ENCODE measurements at regions not wholly inside any gene's neighbourhood (a gene's known extent, or its start where the extent isn't known, plus 50 kb on each side); places are given as distances from the start of the nearest gene placed in this dataset.

DNA sequence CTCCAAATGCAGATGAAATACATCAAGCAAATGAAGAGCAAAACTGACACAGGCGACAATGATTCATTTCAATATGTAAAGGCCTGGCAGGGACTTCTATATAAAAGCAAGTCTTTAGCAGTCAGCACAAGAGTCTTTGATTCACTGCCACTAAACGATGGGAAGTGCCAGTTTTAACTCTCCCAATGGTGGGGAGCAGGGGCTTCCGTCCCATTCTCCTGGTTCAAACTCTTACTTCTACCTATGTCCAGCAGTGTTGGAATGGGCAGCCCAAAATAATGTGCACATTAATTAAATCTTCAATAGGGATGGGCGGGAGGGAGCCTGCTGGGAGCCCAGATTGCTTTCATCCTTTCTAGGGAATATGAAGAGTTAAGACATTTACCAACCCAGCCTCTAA lies 97.5 kb upstream of the MDM1 start:
- no peaks in the 10 kb centered on the region for H3K27me3 ChIP-seq (ENCODE audit: insufficient read depth, poor library complexity, severe bottlenecking)
- no peak overlapping the region for H3K27ac ChIP-seq (replicated peaks)
- TF ChIP-seq, protein P1, sequence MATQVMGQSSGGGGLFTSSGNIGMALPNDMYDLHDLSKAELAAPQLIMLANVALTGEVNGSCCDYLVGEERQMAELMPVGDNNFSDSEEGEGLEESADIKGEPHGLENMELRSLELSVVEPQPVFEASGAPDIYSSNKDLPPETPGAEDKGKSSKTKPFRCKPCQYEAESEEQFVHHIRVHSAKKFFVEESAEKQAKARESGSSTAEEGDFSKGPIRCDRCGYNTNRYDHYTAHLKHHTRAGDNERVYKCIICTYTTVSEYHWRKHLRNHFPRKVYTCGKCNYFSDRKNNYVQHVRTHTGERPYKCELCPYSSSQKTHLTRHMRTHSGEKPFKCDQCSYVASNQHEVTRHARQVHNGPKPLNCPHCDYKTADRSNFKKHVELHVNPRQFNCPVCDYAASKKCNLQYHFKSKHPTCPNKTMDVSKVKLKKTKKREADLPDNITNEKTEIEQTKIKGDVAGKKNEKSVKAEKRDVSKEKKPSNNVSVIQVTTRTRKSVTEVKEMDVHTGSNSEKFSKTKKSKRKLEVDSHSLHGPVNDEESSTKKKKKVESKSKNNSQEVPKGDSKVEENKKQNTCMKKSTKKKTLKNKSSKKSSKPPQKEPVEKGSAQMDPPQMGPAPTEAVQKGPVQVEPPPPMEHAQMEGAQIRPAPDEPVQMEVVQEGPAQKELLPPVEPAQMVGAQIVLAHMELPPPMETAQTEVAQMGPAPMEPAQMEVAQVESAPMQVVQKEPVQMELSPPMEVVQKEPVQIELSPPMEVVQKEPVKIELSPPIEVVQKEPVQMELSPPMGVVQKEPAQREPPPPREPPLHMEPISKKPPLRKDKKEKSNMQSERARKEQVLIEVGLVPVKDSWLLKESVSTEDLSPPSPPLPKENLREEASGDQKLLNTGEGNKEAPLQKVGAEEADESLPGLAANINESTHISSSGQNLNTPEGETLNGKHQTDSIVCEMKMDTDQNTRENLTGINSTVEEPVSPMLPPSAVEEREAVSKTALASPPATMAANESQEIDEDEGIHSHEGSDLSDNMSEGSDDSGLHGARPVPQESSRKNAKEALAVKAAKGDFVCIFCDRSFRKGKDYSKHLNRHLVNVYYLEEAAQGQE (IDR thresholded peaks at IDR 0.05; ENCODE audit: insufficient replicate concordance, low read depth), result no peak
- TF ChIP-seq GABPA (IDR thresholded peaks at IDR 0.05; ENCODE audit: low read depth), result no peak
- TF ChIP-seq, protein P2, sequence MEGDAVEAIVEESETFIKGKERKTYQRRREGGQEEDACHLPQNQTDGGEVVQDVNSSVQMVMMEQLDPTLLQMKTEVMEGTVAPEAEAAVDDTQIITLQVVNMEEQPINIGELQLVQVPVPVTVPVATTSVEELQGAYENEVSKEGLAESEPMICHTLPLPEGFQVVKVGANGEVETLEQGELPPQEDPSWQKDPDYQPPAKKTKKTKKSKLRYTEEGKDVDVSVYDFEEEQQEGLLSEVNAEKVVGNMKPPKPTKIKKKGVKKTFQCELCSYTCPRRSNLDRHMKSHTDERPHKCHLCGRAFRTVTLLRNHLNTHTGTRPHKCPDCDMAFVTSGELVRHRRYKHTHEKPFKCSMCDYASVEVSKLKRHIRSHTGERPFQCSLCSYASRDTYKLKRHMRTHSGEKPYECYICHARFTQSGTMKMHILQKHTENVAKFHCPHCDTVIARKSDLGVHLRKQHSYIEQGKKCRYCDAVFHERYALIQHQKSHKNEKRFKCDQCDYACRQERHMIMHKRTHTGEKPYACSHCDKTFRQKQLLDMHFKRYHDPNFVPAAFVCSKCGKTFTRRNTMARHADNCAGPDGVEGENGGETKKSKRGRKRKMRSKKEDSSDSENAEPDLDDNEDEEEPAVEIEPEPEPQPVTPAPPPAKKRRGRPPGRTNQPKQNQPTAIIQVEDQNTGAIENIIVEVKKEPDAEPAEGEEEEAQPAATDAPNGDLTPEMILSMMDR (IDR thresholded peaks at IDR 0.05; ENCODE audit: insufficient read depth, low read length), result no peak
- TF ChIP-seq SPI1 (IDR thresholded peaks at IDR 0.05; ENCODE audit: borderline replicate concordance, low read depth), result no peak
- TF ChIP-seq POLR2AphosphoS5 (IDR thresholded peaks at IDR 0.05; ENCODE audit: low read depth), result no peak
- DNase-seq (ENCODE audit: low read depth in 1 of 2, low spot score in 1 of 2), result no peak
- H3K4me3 ChIP-seq (replicated peaks; ENCODE audit: insufficient read depth, low read length), result no peak overlapping the region

DNA sequence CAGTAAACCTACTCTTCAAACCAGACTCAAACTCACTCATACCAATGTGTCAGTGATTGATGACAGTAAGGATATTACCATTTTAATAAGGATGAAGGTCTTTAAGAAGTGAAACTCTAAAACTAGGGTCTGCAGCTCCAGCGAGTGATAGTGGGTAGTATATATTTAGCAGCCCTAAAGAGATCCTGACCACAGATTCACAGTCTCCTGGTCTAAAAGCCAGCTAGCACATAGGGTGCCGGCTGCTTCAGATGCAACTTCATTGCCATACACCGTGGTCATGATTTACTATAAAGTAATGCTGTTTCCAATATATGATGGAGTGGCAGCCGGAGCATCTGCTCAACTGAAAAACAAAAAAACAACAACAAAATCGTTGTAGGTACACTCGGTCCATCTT lies 99.6 kb upstream of the MDM1 start:
- TF ChIP-seq, protein P1 (IDR thresholded peaks at IDR 0.05; ENCODE audit: insufficient replicate concordance, low read depth), result no peak
- TF ChIP-seq, protein P2 (IDR thresholded peaks at IDR 0.05; ENCODE audit: insufficient read depth, low read length), result no peak
- no peak for TF ChIP-seq SPI1 (IDR thresholded peaks at IDR 0.05; ENCODE audit: borderline replicate concordance, low read depth)
- TF ChIP-seq GABPA (IDR thresholded peaks at IDR 0.05; ENCODE audit: low read depth), result no peak
- TF ChIP-seq POLR2AphosphoS5 (IDR thresholded peaks at IDR 0.05; ENCODE audit: low read depth), result no peak
- H3K27ac ChIP-seq (replicated peaks), result no peak overlapping the region
- no peaks in the 10 kb centered on the region for H3K27me3 ChIP-seq (ENCODE audit: insufficient read depth, poor library complexity, severe bottlenecking)
- DNase-seq (ENCODE audit: low read depth in 1 of 2, low spot score in 1 of 2), result no peak
- no peak overlapping the region for H3K4me3 ChIP-seq (replicated peaks; ENCODE audit: insufficient read depth, low read length)

DNA sequence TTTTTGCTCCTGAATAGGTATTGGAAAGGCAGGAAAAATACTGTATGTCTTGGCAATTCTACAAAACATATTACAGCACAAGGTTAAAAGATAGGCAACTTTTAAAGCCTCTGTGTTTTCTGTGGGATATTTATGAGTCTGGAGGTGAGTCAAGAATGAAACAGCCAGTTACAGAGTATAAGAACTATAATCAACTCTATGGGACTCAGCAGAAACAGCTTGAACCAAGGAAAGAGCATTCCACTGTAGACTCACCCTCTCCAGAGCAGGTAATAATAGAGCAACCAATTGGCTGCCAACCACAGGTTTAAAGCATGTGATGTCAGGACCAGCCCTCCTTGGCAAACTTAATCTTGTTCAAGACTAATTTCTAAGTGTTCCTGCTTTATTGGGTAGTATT lies 100.5 kb upstream of the MDM1 start:
- DNase-seq (ENCODE audit: low read depth in 1 of 2, low spot score in 1 of 2), result no peak
- Histone ChIP-seq H3K27ac (replicated peaks) (no peak overlapping the region), H3K4me3 (replicated peaks; ENCODE audit: insufficient read depth, low read length) (no peak overlapping the region), H3K27me3 (ENCODE audit: insufficient read depth, poor library complexity, severe bottlenecking) (no peaks in the 10 kb centered on the region)
- TF ChIP-seq, protein P1 (IDR thresholded peaks at IDR 0.05; ENCODE audit: insufficient replicate concordance, low read depth), result no peak
- TF ChIP-seq, protein P2 (IDR thresholded peaks at IDR 0.05; ENCODE audit: insufficient read depth, low read length), result no peak
- no peak for TF ChIP-seq GABPA (IDR thresholded peaks at IDR 0.05; ENCODE audit: low read depth)
- TF ChIP-seq SPI1 (IDR thresholded peaks at IDR 0.05; ENCODE audit: borderline replicate concordance, low read depth), result no peak
- no peak for TF ChIP-seq POLR2AphosphoS5 (IDR thresholded peaks at IDR 0.05; ENCODE audit: low read depth)
